Left renal pelvis (tissue), 4 donors: ENCODE measurements at regions not wholly inside any gene's neighbourhood (a gene's known extent, or its start where the extent isn't known, plus 50 kb on each side); places are given as distances from the start of the nearest gene placed in this dataset.

Source experiments
- DNase-seq, 4 donors: peaks; one replicate each; pipeline ENCODE4 v3.0.0-alpha.2; 2013; ENCODE audit warnings: low read depth in 4 of 4, low spot score in 3 of 4

DNA sequence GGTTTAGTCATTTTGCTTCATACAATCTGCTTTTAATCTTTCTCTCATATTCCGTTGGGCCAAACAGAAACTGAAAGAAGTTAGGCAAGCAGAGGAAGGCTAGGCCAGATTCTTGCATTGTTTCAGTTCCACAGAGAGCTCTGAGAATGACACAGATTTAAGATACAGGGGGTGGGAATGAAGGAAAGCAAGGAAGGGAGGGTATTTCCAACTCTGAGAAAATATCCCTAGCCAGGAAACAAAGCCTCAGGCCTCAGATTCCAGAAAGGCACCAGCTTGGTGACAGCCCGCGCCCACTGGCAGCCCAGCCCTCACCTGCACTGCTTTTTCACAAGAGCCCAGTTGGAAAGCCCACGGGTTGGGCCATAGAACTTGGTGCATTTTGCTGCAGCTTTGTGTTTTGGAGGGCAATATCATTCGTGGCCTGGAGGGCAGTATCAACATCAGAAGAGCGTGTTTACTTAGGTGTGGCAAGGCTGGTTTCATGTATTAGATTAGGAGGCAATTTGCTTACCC is 63.5 kb downstream of the ENC1 start:
- no peak for DNase-seq

DNA sequence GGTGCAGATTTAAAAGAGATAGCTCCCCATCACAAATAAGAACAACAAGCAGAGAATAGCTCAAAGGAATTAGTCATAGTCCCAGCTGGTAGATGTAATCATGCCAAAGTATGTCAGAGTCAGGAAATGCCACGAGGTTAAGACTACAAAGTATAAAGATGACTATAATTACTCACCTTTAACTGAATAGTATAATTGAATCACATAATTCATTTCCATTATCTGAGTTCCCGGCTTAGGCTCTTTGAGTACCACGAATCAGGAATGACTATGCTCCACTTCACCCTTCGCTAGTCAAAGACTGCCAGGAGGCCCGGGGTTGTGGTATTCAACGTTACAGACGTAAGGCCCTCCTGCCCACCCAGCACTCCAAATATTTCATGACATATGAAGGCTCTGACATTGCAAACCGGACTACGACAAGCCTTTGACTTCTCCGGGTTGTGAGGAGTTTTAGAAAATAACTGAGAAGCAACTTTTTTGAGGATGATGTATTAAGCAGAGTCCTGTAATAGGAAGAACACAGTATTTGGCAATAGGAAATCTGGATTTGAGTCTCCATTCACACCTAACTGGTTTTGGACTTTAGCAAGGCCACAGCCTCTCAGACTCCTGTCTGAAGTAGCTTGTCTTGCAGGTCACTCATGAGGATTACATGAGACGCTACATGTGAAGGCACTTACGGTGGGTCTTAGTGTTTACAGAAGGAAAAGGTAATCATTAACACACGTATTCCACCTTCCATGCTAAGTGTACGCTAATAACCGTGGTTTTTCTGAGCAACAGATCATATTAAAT is 64.6 kb downstream of the ENC1 start:
- DNase-seq, result no peak

DNA sequence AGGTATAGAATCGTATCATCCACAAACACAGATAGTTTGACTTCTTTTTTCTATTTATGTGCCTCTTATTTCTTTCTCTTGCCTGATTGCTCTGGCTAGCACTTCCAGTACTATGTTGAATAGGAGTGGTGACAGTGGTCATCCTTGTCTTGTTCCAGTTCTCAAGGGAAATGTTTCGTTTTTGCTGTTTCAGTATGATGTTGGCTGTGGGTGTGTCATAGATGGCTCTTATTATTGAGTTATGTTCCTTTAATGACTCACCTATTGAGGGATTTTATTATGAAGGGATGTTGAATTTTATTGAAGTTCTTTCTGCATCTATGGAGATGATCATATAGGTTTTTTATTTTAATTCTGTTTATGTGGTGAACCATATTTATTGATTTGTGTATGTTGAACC is 70.3 kb downstream of the ENC1 start:
- DNase-seq, result no peak

DNA sequence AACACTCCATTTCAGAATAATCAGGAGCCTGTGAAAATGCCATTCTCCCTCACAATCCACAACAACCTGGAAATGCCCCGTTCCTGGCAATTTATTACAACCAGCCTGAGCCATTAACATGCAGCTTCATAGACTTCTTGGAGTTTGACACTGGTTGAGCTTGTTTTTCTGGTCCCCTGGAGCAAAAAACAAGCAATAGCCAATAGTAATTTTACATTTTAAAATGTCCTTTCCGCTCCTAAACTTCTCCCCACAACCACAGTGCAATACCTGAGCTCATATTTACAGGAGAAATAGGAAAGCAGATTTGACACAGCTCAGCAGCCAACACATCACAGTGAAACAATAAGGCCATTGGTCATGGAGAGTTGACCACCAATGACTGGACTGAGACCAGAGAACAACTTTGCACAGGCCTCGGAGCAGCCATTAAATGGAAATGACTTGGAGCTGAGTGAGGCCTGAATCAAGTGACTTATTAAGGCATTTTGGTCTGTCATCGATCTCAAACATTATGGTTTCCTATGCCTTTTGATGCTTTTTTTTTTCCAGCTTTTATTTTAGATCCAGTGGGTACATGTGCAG is 73.0 kb downstream of the ENC1 start:
- DNase-seq, result peak in 3 of 4 donors; percentile 57 to 63 (median 63)

DNA sequence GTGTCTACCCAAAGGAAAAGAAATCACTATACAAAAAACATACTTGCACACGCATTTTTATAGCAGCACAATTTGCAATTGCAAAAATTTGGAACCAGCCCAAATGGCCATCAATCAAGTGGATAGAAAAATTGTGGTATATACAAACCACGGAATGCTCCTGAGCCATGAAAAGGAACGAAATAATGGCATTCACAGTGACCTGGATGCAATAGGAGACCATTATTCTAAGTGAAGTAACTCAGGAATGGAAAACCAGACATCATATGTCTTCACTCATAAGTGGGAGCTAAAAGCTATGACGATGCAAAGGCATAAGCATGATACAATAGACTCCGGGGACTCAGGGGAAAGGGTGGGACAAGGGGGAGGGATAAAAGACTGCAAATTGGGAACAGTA is 78.4 kb downstream of the ENC1 start:
- DNase-seq, result no peak

DNA sequence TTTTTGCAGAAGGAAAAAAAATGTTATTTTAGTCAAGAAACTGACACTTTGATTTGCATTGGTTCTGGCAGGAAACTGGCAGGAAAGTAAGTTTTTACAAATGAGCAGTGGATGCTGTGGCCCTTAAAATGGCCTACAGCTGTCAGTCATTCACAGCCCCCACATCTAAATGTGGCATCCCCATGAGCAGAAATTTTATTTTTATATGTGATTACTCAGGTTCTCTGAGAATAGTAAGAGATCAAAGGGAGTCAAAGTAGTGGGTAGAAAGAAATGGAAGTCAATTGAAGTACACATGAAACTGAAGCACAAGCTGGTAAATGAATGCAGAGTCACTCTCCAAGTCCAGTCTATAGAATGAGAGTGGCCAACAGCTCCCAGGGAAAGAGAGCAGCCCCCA is 80.3 kb downstream of the ENC1 start:
- no peak for DNase-seq

DNA sequence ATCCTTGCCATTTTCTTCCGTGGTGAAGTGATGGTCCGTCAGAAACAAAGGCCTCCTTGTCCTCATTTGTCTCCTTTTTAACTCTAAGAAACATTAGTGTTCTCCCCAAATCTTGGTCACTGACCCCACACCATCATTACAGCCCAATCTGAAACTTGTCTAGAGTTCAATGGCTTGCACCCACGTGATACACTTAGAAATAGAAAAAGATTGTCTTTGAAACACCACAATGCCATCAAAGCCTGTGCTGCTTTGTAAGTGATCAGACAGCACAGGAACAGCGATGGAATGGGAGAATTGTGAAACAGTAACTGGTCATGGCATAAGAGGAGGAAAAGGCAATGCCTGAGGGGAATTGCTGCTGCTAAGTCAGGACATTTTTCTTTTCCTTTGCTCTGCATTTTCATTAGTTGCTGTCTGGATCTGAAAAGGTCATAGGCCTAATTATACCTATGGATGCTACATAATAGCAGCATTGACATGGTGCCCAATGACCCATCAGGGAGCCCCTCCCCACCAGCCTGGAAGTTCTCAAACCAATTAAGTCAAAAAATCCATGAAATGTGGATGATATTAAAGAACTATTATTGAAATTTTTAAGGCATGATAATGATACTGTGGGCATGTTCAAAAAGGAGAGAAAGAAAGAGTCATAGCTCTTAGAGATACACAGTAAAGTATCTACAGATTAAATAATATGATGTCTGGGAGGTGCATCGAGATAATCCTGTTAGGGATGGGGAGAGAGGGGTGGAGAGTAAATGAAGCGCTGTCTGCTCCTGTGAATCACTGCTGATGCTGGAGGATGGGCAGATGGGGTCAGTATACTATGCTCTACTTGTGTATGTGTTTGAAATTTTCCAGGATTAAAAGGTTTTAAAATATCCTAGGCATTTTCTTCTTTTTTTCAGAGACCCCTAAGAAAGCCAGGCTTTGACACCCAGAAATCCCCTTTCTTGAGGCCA is 83.6 kb downstream of the ENC1 start:
- no peak for DNase-seq

DNA sequence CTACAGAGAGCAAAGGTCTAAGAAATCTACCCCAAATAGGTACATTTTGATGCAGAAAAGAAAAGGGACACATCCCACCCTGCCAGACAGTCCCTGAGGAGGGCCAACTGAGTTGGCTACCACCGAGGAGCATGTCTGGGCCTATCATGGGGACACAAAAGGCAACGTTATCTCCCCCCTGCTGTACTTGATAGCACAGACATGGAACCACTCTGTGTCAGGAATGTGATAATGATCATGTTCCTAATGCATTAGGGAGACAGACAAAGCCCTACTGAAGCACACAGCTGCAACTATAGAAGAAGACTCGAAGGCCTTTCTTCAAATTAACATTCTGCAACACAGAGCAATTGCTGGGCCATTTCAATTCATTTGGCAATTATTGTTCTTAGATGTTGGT is 84.5 kb downstream of the ENC1 start:
- DNase-seq, result no peak

DNA sequence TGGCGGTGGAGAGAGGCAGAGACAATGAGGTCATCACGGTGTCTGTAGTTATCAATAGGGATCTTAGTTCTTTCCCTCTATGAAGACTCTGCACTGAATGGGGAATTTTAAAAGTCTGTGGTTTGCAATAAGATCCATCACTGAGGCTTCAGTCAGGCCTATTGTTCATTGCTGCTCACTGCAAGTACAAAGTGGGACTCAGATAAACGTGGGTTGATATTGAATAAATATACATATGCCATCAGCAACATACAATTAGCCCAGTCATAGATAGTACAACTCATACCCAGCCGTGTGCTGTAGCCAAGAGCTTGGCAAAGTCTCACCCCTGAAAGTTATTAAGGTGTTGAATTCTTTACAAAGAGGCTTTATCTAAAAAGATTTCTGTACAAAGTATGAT is 88.4 kb downstream of the ENC1 start:
- DNase-seq, result no peak

DNA sequence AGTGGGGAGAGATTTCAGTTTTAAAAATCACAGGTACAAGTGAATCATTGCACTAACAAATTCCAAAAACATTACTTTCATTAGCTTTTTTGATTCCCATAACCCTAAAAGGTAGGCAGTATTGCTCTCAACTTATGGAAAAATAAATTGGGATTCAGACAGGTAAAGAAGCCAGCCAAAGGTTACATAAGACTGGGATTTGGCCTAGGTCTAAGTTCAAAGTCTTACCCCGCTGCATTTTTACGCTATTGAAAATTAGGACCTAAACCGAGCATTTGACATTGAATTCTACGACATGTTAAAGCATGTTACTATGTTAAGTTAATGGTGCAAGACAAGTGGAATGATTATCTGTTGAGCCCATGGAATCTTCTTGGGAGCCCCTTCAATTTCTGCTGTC is 89.6 kb downstream of the ENC1 start:
- no peak for DNase-seq

DNA sequence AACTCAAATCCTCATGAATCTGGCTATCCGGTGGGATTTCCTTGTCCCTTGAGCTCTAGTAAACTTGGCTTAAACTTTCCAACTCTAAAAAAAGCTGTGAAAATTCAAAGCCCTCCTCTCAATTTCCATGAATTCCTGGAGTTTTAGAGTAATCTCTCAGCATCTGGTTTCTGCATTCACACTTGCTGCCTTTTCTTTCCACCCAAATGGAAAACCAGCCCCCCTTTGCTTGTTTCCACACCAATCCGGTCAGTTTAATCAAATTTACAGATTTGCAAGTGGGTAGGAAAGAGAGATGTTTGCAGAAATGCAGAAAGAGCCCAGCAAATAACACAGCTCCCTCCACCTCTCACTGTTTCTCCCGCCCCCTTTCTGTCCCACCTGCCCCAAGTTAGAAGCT is 91.1 kb downstream of the ENC1 start:
- DNase-seq, result no peak

DNA sequence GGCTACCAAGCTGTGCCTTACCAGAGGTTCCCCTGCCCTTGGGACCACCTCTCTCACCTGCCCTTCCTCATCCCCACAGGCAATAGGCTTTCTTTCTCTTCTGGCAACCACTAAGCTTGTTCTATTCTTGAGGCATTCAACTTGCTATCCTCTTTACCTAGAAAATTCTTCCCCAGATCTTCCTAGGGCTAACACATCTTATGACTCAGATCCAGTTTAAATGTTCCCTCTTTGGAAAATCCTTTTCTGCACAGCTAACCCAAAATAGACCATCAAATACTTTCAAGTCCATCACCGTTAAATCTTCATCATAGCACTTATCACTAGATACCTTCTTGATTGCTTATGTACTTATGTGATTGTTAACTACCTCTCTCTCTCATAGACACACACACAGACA is 93.7 kb downstream of the ENC1 start:
- no peak for DNase-seq

DNA sequence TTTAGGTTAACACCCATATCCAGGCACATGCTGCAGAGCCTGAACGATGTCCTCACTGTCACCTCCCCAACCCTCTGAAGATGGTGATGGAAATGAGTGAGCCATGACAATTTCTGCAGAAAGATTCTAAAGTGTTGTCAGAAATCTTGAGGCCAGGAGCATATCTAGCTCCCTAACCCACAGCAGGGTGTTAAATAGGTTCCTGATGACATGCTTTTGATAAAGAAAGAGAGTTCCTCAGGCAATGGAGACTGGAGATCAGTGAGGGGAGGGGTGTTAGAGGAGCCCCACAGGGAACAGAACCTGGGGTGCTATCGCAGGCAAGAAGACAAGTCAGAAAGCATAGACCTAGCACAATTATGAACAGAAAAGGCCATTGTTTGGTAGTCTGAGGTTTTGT is 95.7 kb downstream of the ENC1 start:
- DNase-seq, result no peak

DNA sequence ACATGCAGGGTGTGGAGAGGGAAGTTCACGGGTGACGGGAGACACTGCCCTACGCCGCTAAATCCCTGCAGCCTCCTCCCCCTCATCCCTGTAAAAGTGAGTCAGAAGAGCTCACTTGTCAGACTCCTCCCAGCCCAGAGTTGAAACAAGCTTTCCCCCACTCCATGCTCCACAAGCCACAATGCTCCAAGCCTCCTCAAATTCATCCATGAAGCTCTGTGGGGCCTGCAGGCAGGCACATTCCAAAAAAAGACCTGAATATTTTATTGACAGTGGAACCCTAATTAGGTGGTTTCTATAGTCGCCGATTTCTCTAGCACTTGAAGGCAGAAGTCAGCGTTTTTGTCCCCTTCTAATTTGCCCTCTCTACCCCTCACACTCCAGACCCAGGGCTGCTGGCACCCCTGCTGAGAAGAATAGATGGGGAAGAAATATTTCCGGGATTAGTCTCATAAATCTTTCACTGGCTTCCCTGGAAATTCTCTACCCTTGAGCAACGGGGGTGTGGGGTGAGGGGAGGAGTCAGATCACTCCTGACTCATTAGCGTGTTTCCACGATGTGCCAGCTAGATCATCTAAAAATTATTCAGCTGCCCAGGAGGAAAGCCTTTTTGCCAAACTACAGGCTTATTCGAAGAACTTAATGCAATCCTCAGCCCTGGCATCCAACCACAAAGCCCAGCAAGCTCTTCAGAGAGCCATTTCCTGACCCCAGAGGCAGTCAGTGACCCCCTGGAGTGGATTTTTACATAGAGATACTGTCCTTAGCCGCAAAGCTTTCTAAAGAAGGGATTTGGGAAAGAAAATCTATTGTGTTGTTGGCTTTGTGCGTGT is 97.1 kb downstream of the ENC1 start:
- peak in 1 of 4 donors; percentile 33 for DNase-seq

DNA sequence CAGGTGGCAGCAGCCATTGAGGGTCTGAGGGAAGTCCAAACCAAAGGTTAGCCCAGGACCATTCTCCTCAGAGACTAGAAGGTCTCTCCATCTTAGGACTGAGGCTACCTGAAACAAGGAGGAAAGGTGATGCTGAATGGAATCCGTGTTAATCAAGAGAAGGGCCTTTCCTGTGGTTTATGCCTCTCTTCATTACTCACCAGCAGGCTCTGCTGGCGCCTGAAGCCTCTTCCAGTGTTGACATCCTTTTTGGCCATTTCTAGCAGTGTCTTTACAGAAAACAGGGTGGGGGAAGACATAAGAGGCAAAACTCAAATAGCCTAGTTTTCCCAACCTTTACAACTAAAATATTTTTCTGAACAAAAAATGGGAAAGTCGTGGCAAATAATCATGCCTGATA is 98.0 kb downstream of the ENC1 start:
- DNase-seq, result no peak

DNA sequence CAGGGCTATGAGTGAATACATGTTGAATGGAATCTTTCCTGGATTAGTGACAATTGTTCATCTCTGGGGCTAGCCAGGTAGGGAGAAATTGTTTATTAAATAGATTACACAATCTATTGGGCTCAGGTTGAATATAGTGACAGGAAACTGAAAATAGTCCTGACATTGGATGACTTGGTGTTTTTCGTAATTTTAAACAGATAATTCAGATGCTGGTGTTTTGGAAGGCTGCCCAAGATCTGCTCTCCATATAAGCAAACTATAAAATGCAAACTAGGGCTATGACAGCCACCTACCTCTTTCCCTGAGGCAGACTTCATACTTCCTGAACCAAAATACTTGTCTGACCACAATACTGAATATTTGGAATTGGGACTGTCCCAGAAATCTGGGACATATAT is 99.1 kb downstream of the ENC1 start:
- DNase-seq, result no peak

DNA sequence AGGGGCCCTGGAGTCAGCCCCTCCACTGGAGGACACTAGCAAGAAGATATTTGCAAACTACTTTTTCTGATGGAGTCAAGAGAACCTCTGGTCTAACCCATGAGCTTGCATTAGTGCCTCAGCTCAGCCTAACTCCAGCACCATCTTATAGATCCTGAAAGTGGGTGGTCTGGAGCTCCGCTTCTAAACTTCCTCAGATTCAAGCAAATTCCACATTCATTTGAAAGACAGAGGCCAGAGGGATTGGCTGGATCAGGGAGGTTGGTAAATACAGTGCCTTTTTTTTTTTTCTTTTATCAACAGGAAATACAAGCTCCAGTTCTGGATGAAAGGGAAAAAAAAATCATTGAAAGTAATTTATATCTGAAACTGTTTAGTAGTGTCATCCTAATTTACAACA is 99.9 kb downstream of the ENC1 start:
- DNase-seq, result no peak

DNA sequence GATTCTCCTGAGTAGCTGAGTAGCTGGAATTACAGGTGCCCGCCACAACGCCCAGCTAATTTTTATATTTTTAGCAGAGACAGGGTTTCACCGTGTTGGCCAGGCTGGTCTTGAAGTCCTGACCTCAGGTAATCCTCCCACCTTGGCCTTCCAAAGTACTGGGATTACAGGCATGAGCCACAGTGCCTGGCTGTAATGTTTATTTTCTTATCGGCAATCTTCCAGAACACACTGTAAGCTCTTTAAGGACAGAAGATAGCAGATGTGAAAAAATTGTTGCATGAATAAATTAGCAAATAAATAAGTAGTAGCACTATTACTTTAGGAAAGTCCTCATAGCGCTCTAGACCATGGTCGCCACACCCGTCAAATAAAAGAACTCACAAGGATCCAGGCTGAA is 100.5 kb downstream of the ENC1 start:
- DNase-seq, result no peak

DNA sequence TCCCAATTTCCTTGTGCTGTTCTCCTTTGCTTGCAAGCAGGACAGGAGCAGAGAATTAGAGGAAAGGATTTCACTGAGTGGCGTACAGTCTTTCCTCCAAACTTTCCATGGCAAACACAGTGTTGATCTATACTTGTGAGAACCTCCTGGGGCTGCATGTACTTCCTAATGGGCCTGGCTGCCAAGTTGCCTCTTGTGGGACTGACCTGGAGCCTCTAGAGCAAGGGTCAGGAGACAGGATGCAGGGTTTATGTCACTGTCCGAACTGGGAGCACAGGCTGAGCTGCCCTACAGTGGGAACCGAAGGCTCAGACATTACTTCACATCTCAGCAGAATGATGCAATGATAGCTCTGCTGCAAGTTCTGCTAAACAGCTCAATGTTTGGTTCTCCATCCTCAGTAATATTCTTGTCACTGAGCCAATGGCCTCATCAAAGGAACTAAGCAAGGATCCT is 102.3 kb downstream of the ENC1 start:
- no peak for DNase-seq

DNA sequence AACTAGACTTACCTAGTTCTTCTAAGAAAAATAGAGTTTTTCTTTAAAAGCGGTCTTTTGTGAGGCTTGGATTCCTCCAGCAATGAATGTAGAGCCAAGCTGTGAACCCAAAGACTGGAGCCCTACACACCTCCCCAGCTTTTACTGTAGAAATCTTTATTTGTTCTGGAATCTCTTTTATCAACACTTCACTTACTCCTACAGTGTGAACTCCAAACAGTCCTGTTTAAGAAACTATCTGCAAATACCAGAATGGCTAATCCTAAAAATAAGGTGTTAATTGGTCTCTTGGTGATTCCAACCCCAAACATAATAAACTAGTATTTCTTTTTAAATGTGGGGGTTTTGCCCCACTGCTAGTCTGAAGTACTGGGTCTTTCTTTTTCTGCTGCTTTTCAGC is 103.9 kb downstream of the ENC1 start:
- no peak for DNase-seq
